GM18873 (cell line): ENCODE measurements at regions not wholly inside any gene's neighbourhood (a gene's known extent, or its start where the extent isn't known, plus 50 kb on each side); places are given as distances from the start of the nearest gene placed in this dataset.

ENCODE experiments used
- ATAC-seq: cut with Tn5 transposase; IDR thresholded peaks from one replicate; pipeline ENCODE4 v1.9.1; 2021; ENCODE audit warnings: mild to moderate bottlenecking, moderate library complexity, moderate number of reproducible peaks; ENCODE audit not compliant: unreplicated experiment, low FRiP score

GRCh38 chr3:168611826-168612225 is 516.1 kb upstream of the GOLIM4 start:
- ATAC-seq, result no peak

GRCh38 chr3:168608926-168609325 is 513.2 kb upstream of the GOLIM4 start:
- ATAC-seq, result no peak

GRCh38 chr3:168604767-168605166 is 509.0 kb upstream of the GOLIM4 start:
- ATAC-seq, result no peak

GRCh38 chr3:168598250-168598649 is 502.5 kb upstream of the GOLIM4 start:
- ATAC-seq, result no peak

- ATAC-seq, result no peak
Measured at GRCh38 chr3:168596175-168596823, 500.6 kb upstream of the GOLIM4 start.

GRCh38 chr3:168591587-168591986 is 495.9 kb upstream of the GOLIM4 start:
- no peak for ATAC-seq

GRCh38 chr3:168589376-168589775 is 493.7 kb upstream of the GOLIM4 start:
- ATAC-seq, result no peak

GRCh38 chr3:168585544-168585943 is 489.8 kb upstream of the GOLIM4 start:
- ATAC-seq, result peak; percentile 71

GRCh38 chr3:168583977-168584376 is 488.3 kb upstream of the GOLIM4 start:
- ATAC-seq, result no peak

GRCh38 chr3:168582503-168582902 is 486.8 kb upstream of the GOLIM4 start:
- ATAC-seq, result no peak

- ATAC-seq, result no peak
Measured at GRCh38 chr3:168581771-168582225, 486.1 kb upstream of the GOLIM4 start.

GRCh38 chr3:168579010-168579409 is 483.3 kb upstream of the GOLIM4 start:
- no peak for ATAC-seq

- no peak for ATAC-seq
Measured at GRCh38 chr3:168575750-168576149, 480.0 kb upstream of the GOLIM4 start.

- ATAC-seq, result peak; percentile 62
Measured at GRCh38 chr3:168574455-168575158, 478.9 kb upstream of the GOLIM4 start.

GRCh38 chr3:168570404-168571155 is 474.9 kb upstream of the GOLIM4 start:
- no peak for ATAC-seq

GRCh38 chr3:168558728-168559411 is 463.1 kb upstream of the GOLIM4 start:
- no peak for ATAC-seq

- no peak for ATAC-seq
Measured at GRCh38 chr3:168552251-168552650, 456.5 kb upstream of the GOLIM4 start.

GRCh38 chr3:168548719-168549118 is 453.0 kb upstream of the GOLIM4 start:
- ATAC-seq, result no peak

- ATAC-seq, result no peak
Measured at GRCh38 chr3:168546707-168547106, 451.0 kb upstream of the GOLIM4 start.

- ATAC-seq, result no peak
Measured at GRCh38 chr3:168545591-168545990, 449.9 kb upstream of the GOLIM4 start.
